B cell (primary cell): ENCODE measurements at regions not wholly inside any gene's neighbourhood (a gene's known extent, or its start where the extent isn't known, plus 50 kb on each side); places are given as distances from the start of the nearest gene placed in this dataset.

Experiments used
- EZH2 ChIP-seq: IDR thresholded peaks from 2 replicates; pipeline ENCODE4 v1.6.1; 2012; ENCODE audit warnings: borderline replicate concordance, low read depth, mild to moderate bottlenecking, moderate library complexity, low read length; ENCODE audit not compliant: insufficient read depth, poor library complexity, severe bottlenecking
- TF ChIP-seq, protein P1 (sequence below): fragments of 200-600 bp; IDR thresholded peaks from one replicate; pipeline ENCODE4 v1.8.0; 2022; ENCODE audit warnings: antibody characterized with exemption, mild to moderate bottlenecking

DNA sequence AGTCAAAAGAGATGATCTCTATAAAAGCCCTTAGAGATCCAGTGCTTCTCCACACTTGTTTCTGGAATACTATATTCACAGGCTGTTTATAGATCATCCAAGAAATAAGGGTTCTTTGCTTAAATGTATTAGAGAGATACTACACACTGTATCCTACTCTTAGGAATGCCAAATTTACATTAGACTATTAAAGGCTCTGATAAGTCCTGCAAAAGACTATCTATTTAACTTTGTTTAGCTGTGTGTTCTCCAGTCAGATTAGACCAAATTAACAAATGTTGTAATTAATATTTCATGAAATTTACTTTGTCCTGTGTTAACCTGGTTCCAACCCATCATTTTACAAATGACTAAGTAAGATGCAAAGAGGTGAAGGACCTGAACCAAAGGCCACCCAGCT is 260.5 kb upstream of the ZIC3 start:
- TF ChIP-seq, protein P1, sequence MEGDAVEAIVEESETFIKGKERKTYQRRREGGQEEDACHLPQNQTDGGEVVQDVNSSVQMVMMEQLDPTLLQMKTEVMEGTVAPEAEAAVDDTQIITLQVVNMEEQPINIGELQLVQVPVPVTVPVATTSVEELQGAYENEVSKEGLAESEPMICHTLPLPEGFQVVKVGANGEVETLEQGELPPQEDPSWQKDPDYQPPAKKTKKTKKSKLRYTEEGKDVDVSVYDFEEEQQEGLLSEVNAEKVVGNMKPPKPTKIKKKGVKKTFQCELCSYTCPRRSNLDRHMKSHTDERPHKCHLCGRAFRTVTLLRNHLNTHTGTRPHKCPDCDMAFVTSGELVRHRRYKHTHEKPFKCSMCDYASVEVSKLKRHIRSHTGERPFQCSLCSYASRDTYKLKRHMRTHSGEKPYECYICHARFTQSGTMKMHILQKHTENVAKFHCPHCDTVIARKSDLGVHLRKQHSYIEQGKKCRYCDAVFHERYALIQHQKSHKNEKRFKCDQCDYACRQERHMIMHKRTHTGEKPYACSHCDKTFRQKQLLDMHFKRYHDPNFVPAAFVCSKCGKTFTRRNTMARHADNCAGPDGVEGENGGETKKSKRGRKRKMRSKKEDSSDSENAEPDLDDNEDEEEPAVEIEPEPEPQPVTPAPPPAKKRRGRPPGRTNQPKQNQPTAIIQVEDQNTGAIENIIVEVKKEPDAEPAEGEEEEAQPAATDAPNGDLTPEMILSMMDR = no peak
- TF ChIP-seq EZH2 = no peak
